HEK293 (cell line): ENCODE measurements at regions not wholly inside any gene's neighbourhood (a gene's known extent, or its start where the extent isn't known, plus 50 kb on each side); places are given as distances from the start of the nearest gene placed in this dataset.

Experiments
- CTCF ChIA-PET: fragments of 350-600 bp; formaldehyde crosslinking; extraction: SDS; loops from one replicate; lab custom pipeline; 2021; ENCODE audit warnings: antibody characterized with exemption; lab: Yijun Ruan, JAX
- POLR2A ChIA-PET: fragments of 300-600 bp; formaldehyde crosslinking; extraction: SDS; loops from one replicate; lab custom pipeline; 2020; ENCODE audit warnings: antibody characterized with exemption, inconsistent platforms; lab: Yijun Ruan, JAX
- H3K27ac ChIP-seq: fragments of 200-500 bp; sonication (Bioruptor generic); 2 replicates; pipeline ENCODE4 v1.5.1; 2014; ENCODE audit warnings: low read depth, low read length, control low read depth, inconsistent platforms; ENCODE audit errors: extremely low read depth
- H3K36me3 ChIP-seq, 2 experiments: fragments of 200-500 bp in 1 of 2; sonication (Bioruptor generic) in 1 of 2; 1 replicate in 1 of 2; 2 replicates in 1 of 2; pipeline ENCODE4 v1.5.1; 2014 to 2017; ENCODE audit warnings: inconsistent platforms in 2 of 2, low read length in 2 of 2; ENCODE audit not compliant: control insufficient read depth in 2 of 2, insufficient read depth in 1 of 2
- H3K4me1 ChIP-seq: fragments of 200-500 bp; sonication (Bioruptor generic); 2 replicates; pipeline ENCODE4 v1.5.1; 2014; ENCODE audit warnings: mild to moderate bottlenecking, low read length, inconsistent platforms; ENCODE audit not compliant: control insufficient read depth, insufficient read depth
- H3K4me3 ChIP-seq: 2 replicates; pipeline ENCODE4 v1.5.1; 2011; ENCODE audit warnings: low read depth, mild to moderate bottlenecking, control low read depth, low read length, moderate library complexity
- H3K9me3 ChIP-seq: fragments of 200-500 bp; sonication (Bioruptor generic); 2 replicates; pipeline ENCODE4 v1.5.1; 2014; ENCODE audit warnings: low read depth, low read length, inconsistent platforms; ENCODE audit not compliant: control insufficient read depth, insufficient read depth
- GFI1B ChIP-seq: fragments of 450-650 bp; formaldehyde crosslinking; IDR thresholded peaks from 2 replicates; pipeline ENCODE4 v1.5.1; 2016; ENCODE audit warnings: missing biosample characterization, missing genetic modification characterization
- GLI2 ChIP-seq: fragments of 450-650 bp; formaldehyde crosslinking; IDR thresholded peaks from 2 replicates; pipeline ENCODE4; 2017; ENCODE audit warnings: missing biosample characterization, missing genetic modification characterization, low read depth, borderline replicate concordance
- GLIS2 ChIP-seq: fragments of 450-650 bp; formaldehyde crosslinking; IDR thresholded peaks from 2 replicates; pipeline ENCODE4 v1.5.1; 2016; ENCODE audit warnings: missing biosample characterization, missing genetic modification characterization
- KLF16 ChIP-seq: fragments of 450-650 bp; formaldehyde crosslinking; IDR thresholded peaks from 2 replicates; pipeline ENCODE4 v1.5.1; 2017; ENCODE audit warnings: missing biosample characterization, missing genetic modification characterization
- KLF8 ChIP-seq: fragments of 450-650 bp; formaldehyde crosslinking; IDR thresholded peaks from 2 replicates; pipeline ENCODE4 v1.5.1; 2016; ENCODE audit warnings: missing biosample characterization, missing genetic modification characterization
- MYNN ChIP-seq: fragments of 450-650 bp; formaldehyde crosslinking; IDR thresholded peaks from 2 replicates; pipeline ENCODE4 v1.5.1; 2016; ENCODE audit warnings: missing biosample characterization, missing genetic modification characterization, borderline replicate concordance
- WT1 ChIP-seq: fragments of 450-650 bp; formaldehyde crosslinking; IDR thresholded peaks from 2 replicates; pipeline ENCODE4 v1.5.1; 2016; ENCODE audit warnings: missing biosample characterization, missing genetic modification characterization
- ZNF114 ChIP-seq: fragments of 450-650 bp; formaldehyde crosslinking; IDR thresholded peaks from 2 replicates; pipeline ENCODE4 v1.5.0; 2017; ENCODE audit warnings: missing biosample characterization, missing genetic modification characterization
- ZNF132 ChIP-seq: fragments of 450-650 bp; formaldehyde crosslinking; IDR thresholded peaks from 2 replicates; pipeline ENCODE4 v1.5.1; 2017; ENCODE audit warnings: missing biosample characterization, missing genetic modification characterization, borderline replicate concordance
- ZNF133 ChIP-seq: fragments of 450-650 bp; formaldehyde crosslinking; IDR thresholded peaks from 2 replicates; pipeline ENCODE4 v1.5.1; 2016; ENCODE audit warnings: missing biosample characterization, missing genetic modification characterization
- ZNF155 ChIP-seq: fragments of 450-650 bp; formaldehyde crosslinking; IDR thresholded peaks from 2 replicates; pipeline ENCODE4 v1.5.1; 2016; ENCODE audit warnings: missing biosample characterization, missing genetic modification characterization
- ZNF24 ChIP-seq: fragments of 450-650 bp; formaldehyde crosslinking; IDR thresholded peaks from 2 replicates; pipeline ENCODE4 v1.5.1; 2016; ENCODE audit warnings: missing biosample characterization, missing genetic modification characterization
- ZNF266 ChIP-seq: fragments of 450-650 bp; formaldehyde crosslinking; IDR thresholded peaks from 2 replicates; pipeline ENCODE4 v1.5.1; 2016; ENCODE audit warnings: missing biosample characterization, missing genetic modification characterization, low read depth
- ZNF433 ChIP-seq: fragments of 450-650 bp; formaldehyde crosslinking; IDR thresholded peaks from 2 replicates; pipeline ENCODE4 v1.5.1; 2016; ENCODE audit warnings: missing biosample characterization, missing genetic modification characterization, low read depth
- ZNF48 ChIP-seq: fragments of 450-650 bp; formaldehyde crosslinking; IDR thresholded peaks from 2 replicates; pipeline ENCODE4 v1.5.1; 2016; ENCODE audit warnings: missing biosample characterization, missing genetic modification characterization
- ZNF510 ChIP-seq: fragments of 450-650 bp; formaldehyde crosslinking; IDR thresholded peaks from 2 replicates; pipeline ENCODE4 v1.5.1; 2018; ENCODE audit warnings: mild to moderate bottlenecking, missing genetic modification characterization, missing biosample characterization; ENCODE audit not compliant: insufficient replicate concordance
- ZNF544 ChIP-seq: fragments of 450-650 bp; formaldehyde crosslinking; IDR thresholded peaks from 2 replicates; pipeline ENCODE4 v1.5.0; 2017; ENCODE audit warnings: missing biosample characterization, missing genetic modification characterization
- ZNF561 ChIP-seq: fragments of 450-650 bp; IDR thresholded peaks from 2 replicates; pipeline ENCODE4 v1.5.1; 2018; ENCODE audit warnings: missing biosample characterization, missing genetic modification characterization, borderline replicate concordance
- ZNF660 ChIP-seq: fragments of 450-650 bp; IDR thresholded peaks from 2 replicates; pipeline ENCODE4 v1.5.1; 2018; ENCODE audit warnings: missing biosample characterization, mild to moderate bottlenecking, missing genetic modification characterization
- ZNF76 ChIP-seq: fragments of 450-650 bp; formaldehyde crosslinking; IDR thresholded peaks from 2 replicates; pipeline ENCODE4; 2016; ENCODE audit warnings: low read depth, missing biosample characterization, missing genetic modification characterization, borderline replicate concordance
- TF ChIP-seq, protein P1 (sequence below): fragments of 450-650 bp; formaldehyde crosslinking; IDR thresholded peaks from 2 replicates; pipeline ENCODE4 v1.5.1; 2016; ENCODE audit warnings: missing biosample characterization, missing genetic modification characterization
- TF ChIP-seq, protein P2 (sequence below): fragments of 450-650 bp; formaldehyde crosslinking; IDR thresholded peaks from 2 replicates; pipeline ENCODE4 v1.5.1; 2017; ENCODE audit warnings: missing biosample characterization, missing genetic modification characterization
- TF ChIP-seq, protein P3 (sequence below): fragments of 450-650 bp; formaldehyde crosslinking; IDR thresholded peaks from 2 replicates; pipeline ENCODE4 v1.5.1; 2016; ENCODE audit warnings: missing biosample characterization, missing genetic modification characterization
- TF ChIP-seq, protein P4 (sequence below): fragments of 450-650 bp; formaldehyde crosslinking; IDR thresholded peaks from 2 replicates; pipeline ENCODE4 v1.5.1; 2016; ENCODE audit warnings: missing biosample characterization, missing genetic modification characterization
- TF ChIP-seq, protein P5 (sequence below): fragments of 450-650 bp; formaldehyde crosslinking; IDR thresholded peaks from 2 replicates; pipeline ENCODE4 v1.5.1; 2016; ENCODE audit warnings: missing biosample characterization, missing genetic modification characterization

DNA sequence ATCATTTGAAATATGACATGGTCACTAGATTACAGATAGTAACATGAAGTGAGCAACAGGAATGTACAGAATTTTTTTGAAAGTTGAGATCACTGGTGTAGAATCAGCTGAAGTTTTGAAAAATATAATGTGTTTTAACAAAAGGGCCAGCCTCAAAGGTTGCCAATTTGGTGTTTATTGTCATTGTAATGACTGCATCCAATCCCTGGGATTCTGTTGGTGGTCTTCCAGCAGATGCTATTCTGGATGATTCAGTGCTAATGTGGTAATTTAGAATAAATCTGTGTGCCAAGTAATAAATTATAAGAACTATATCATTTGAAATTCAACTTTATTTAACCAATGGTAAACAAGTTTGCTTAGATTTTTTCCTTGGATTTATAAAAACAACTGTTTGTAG, 436.4 kb upstream of the PKN2 start (continued):
- TF ChIP-seq ZNF266, result no peak
- TF ChIP-seq, protein P1, sequence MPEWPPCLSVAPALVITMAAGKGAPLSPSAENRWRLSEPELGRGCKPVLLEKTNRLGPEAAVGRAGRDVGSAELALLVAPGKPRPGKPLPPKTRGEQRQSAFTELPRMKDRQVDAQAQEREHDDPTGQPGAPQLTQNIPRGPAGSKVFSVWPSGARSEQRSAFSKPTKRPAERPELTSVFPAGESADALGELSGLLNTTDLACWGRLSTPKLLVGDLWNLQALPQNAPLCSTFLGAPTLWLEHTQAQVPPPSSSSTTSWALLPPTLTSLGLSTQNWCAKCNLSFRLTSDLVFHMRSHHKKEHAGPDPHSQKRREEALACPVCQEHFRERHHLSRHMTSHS (tag by site-specific recombination), result no peak
- no peak for TF ChIP-seq ZNF433 (tag by site-specific recombination)
- TF ChIP-seq GLI2 (tag by site-specific recombination), result no peak

DNA sequence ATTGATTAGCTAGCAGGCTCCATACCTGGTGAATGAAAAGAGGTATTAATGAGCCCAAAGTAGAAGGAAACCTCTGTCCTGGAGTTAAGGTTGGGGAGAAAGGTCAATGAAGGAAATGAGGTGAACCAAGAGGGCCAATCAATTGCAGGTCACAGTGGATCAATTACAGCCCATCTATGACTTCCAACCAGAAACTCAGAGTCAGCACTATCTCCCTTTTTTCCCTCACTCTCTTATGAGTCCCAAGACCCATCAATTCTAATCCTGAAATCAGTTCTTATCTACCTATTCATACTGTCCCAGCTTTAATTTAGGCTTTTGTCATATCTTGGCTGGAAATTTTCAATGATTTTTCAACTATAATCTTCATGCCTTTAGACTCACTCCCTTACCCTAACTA, 433.2 kb upstream of the PKN2 start:
- Histone ChIP-seq H3K4me1 (no peaks in the 10 kb centered on the region), H3K9me3 (no peaks in the 10 kb centered on the region), H3K27ac (no peak overlapping the region), H3K36me3 (no peaks in the 10 kb centered on the region), H3K4me3 (no peak overlapping the region)
- POLR2A ChIA-PET, result no interaction called here
- CTCF ChIA-PET, result no interaction called here
- TF ChIP-seq ZNF114, result no peak

DNA sequence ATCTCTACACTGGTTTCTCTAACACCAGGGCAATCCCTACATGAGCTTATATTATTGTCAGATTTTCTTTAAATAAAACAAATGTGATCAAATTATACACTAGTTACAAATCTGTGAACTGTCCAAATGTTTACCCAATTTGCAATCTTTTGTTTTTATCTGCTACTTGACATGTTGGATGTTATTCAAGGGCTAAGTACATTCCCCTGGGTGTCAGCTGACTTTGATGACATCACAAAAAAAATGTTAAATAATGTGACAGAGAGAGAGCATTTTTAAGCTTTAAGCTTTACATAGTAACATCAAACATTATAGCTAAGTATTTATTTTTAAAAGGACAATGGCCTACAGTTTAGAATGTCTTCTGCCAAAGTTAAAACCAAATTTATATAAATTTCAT, 431.3 kb upstream of the PKN2 start:
- ChIA-PET CTCF (no interaction called here), POLR2A (no interaction called here)
- H3K27ac ChIP-seq, result no peak overlapping the region
- no peak for TF ChIP-seq ZNF133 (tag by site-specific recombination)
- TF ChIP-seq, protein P2, sequence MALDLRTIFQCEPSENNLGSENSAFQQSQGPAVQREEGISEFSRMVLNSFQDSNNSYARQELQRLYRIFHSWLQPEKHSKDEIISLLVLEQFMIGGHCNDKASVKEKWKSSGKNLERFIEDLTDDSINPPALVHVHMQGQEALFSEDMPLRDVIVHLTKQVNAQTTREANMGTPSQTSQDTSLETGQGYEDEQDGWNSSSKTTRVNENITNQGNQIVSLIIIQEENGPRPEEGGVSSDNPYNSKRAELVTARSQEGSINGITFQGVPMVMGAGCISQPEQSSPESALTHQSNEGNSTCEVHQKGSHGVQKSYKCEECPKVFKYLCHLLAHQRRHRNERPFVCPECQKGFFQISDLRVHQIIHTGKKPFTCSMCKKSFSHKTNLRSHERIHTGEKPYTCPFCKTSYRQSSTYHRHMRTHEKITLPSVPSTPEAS (tag by site-specific recombination), result no peak
- TF ChIP-seq ZNF660 (tag by site-specific recombination), result no peak
- TF ChIP-seq ZNF544, result no peak
- no peak for TF ChIP-seq MYNN
- TF ChIP-seq ZNF24 (tag by site-specific recombination), result no peak
- TF ChIP-seq GLIS2, result no peak
- TF ChIP-seq, protein P3, sequence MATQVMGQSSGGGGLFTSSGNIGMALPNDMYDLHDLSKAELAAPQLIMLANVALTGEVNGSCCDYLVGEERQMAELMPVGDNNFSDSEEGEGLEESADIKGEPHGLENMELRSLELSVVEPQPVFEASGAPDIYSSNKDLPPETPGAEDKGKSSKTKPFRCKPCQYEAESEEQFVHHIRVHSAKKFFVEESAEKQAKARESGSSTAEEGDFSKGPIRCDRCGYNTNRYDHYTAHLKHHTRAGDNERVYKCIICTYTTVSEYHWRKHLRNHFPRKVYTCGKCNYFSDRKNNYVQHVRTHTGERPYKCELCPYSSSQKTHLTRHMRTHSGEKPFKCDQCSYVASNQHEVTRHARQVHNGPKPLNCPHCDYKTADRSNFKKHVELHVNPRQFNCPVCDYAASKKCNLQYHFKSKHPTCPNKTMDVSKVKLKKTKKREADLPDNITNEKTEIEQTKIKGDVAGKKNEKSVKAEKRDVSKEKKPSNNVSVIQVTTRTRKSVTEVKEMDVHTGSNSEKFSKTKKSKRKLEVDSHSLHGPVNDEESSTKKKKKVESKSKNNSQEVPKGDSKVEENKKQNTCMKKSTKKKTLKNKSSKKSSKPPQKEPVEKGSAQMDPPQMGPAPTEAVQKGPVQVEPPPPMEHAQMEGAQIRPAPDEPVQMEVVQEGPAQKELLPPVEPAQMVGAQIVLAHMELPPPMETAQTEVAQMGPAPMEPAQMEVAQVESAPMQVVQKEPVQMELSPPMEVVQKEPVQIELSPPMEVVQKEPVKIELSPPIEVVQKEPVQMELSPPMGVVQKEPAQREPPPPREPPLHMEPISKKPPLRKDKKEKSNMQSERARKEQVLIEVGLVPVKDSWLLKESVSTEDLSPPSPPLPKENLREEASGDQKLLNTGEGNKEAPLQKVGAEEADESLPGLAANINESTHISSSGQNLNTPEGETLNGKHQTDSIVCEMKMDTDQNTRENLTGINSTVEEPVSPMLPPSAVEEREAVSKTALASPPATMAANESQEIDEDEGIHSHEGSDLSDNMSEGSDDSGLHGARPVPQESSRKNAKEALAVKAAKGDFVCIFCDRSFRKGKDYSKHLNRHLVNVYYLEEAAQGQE (tag by site-specific recombination), result no peak
- TF ChIP-seq KLF8 (tag by site-specific recombination), result no peak
- no peak for TF ChIP-seq WT1 (tag by site-specific recombination)
- TF ChIP-seq ZNF155, result no peak
- TF ChIP-seq ZNF48 (tag by site-specific recombination), result no peak
- no peak for TF ChIP-seq ZNF76 (tag by site-specific recombination)
- no peak for TF ChIP-seq KLF16 (tag by site-specific recombination)
- TF ChIP-seq, protein P4, sequence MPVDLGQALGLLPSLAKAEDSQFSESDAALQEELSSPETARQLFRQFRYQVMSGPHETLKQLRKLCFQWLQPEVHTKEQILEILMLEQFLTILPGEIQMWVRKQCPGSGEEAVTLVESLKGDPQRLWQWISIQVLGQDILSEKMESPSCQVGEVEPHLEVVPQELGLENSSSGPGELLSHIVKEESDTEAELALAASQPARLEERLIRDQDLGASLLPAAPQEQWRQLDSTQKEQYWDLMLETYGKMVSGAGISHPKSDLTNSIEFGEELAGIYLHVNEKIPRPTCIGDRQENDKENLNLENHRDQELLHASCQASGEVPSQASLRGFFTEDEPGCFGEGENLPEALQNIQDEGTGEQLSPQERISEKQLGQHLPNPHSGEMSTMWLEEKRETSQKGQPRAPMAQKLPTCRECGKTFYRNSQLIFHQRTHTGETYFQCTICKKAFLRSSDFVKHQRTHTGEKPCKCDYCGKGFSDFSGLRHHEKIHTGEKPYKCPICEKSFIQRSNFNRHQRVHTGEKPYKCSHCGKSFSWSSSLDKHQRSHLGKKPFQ (tag by site-specific recombination), result no peak
- no peak for TF ChIP-seq ZNF561 (tag by site-specific recombination)
- TF ChIP-seq ZNF132, result no peak
- TF ChIP-seq, protein P5, sequence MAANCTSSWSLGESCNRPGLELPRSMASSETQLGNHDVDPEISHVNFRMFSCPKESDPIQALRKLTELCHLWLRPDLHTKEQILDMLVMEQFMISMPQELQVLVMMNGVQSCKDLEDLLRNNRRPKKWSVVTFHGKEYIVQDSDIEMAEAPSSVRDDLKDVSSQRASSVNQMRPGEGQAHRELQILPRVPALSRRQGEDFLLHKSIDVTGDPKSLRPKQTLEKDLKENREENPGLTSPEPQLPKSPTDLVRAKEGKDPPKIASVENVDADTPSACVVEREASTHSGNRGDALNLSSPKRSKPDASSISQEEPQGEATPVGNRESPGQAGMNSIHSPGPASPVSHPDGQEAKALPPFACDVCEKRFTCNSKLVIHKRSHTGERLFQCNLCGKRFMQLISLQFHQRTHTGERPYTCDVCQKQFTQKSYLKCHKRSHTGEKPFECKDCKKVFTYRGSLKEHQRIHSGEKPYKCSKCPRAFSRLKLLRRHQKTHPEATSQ, result no peak
- TF ChIP-seq ZNF510 (tag by site-specific recombination), result no peak
- TF ChIP-seq GFI1B (tag by site-specific recombination), result no peak
- TF ChIP-seq, all 188 proteins: peak for 0
- Histone ChIP-seq H3K4me1 (no peaks in the 10 kb centered on the region), H3K9me3 (no peaks in the 10 kb centered on the region), H3K4me3 (no peak overlapping the region), H3K36me3 (no peaks in the 10 kb centered on the region)
